ENCODE measurements at regions not wholly inside any gene's neighbourhood (a gene's known extent, or its start where the extent isn't known, plus 50 kb on each side); places are given as distances from the start of the nearest gene placed in this dataset.
"Not testable (repeated sequence)": the region's sequence is repeated elsewhere in the genome, so short reads cannot be mapped to it uniquely, and the experiment has no call there.

DNA sequence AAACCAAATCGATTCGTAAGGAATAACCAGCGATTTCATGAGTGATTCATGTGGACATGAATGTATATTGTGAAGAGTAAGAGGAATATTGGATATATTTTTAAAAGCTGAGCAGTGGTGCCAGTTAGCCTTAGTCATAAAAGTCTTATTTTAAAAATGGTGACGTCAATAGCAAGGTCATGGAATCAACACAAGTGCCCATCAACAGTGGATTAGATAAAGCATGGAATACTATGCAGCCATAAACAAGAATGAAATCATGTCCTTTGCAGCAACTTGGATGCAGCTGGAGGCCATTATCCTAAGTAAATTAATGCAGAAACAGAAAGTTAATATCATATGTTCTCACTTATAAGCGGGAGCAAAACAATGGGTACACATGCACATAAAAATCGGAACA lies 89.0 kb upstream of the STOX2 start:
- DNase-seq: no peak

DNA sequence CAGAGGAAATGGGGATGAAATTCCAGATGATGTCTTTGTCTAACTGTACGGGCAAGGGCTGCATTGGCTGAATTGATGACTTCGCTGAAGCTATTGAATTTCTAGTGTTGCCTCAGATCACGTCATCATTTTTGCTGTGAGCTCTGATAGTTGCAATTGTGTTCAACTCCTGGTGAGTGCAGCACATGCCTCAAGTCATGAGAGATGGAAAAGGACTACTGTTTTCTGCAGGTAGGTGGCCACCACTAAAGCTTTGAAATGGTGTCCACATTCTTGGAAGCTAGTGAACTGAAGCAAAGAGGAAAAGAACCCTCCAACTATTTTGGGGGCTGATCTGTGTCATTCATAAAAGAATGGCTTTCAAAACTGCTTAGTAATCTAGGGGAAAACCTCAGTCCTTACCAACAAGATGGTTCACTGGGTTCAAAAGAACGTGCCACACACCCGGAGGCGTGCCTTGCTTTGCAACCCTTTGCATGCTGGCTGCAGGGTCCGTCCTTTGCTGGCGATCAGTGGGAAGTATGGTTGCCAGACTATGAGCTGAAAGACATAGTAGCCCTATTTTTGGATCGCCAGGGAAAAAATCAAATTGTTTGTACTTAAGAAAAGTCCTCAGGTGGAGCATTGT lies 88.1 kb upstream of the STOX2 start:
- DNase-seq: no peak

DNA sequence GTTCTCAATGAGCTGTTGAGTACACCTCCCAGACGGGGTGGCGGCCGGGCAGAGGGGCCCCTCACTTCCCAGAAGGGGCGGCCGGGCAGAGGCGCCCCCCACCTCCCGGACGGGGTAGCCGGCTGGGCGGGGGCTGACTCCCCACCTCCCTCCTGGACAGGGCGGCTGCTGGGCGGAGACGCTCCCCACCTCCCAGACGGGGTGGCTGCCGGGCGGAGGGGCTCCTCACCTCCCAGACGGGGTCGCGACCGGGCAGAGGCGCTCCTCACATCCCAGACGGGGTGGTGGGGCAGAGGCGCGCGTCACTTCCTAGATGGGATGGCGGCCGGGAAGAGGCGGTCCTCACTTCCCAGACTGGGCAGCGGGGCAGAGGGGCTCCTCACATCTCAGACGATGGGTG lies 86.5 kb upstream of the STOX2 start:
- not testable (repeated sequence) for DNase-seq

DNA sequence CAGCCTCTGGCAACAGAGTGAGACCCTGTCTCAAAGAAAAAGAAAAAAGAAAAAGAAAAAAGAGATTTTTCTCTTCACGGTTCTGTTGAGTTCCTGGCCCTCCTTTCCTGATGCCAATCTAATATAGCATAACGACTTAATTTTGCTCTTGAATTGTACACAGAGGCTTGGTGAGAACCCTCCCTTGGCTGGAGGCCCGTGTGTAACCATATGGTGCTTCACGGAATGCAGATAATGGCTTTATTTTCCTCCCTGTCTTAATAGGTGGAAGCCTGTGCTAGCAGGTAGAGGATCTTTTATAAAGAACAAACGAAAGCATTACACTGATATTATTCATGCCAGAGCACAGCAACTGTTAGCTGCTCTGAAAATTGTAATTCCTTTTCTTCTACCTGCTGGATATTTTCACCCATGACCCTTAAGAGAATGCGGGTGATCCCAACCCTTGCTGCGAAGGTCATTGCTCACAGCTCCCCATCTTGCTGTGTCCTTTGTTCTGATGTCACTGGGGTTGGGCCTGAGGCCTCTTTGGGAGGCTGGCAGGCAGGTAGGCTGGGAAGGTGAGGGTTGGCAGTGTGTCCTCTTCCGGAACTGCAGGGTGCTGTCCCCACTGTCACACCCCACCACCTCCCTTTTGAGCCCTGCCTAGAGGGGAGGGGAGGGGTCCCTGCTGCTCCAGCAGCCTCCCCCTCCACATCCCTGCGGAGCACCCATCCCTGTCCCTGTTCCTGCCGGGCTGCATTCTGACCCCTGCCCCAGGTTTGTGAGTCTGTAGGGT lies 83.8 kb upstream of the STOX2 start:
- DNase-seq: no peak

DNA sequence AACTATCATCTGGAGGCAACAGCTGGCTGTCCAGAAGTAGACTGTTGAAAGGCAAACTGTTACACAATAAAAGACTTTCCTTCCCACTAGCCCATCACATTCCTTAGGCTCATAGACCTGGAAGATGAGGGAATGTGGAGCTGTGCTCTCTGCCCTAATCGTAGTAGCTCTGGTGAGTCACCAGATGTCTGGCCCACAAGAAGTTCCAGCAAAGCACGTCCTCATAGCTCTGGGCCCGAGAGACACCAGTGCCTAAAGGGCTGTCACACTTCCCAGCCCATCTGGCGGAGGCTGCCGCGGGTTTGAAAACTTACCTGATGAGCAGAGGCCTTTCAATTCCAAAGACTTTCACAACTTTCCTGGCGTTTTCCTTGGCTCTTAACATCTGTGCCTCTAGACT lies 81.7 kb upstream of the STOX2 start:
- DNase-seq: no peak

DNA sequence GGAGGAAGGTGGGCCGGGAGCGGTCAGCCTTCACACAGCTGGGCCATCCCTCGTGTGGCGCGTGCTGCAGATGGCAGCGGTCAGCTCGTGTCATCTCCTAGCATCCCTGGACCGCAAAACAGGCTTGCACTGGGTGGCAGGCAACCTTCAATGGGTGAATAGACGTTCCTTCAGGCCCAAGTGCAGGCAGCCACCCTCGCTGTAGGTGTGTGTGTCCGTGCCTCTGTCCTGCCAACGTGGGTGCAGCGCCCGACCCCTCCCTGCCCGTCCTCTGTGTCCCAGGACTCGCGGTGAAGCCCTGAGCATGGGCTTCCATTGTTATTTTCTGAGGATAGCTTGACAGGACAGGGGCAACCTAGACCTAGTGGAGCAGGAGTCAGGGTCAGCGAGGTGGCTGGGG lies 79.8 kb upstream of the STOX2 start:
- DNase-seq: no peak

DNA sequence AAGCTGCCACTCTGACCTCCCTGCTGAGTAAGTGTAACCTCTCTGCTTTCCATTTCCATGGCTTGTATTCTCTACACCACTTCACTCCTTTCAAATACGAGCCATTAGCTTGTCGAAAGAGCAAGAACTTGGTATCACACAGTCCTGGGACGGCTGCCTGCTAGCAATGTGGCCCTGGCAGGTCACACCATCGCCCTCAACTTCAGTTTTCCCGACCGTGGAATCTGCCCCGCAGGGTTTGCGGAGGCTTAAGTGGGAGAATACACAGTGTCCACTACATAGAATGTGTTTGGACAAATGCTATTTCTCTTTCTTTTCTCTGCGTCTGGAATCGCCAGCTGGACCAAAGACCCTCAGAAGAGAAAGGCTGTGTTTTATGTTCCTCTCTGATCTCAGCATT lies 78.6 kb upstream of the STOX2 start:
- DNase-seq: no peak

DNA sequence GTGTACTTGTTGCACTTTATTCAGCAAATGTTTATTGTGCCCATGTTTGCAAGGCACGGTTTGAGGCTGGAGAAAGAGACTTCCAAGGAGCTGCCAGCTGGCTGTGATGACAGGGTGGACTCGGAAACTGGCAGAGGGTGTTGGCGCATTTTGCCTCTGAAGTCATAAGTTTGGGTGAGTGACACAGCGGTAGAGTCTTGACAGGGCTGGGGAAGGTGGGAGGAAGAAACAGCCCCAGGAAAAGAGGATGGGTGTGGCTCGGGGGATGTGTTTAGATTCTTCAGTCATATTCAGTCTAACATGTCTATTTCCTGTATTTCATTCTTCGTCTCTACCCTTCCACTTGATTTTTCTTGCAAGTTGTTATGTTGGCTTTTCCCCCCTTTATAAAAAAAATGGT lies 77.0 kb upstream of the STOX2 start:
- no peak for DNase-seq

DNA sequence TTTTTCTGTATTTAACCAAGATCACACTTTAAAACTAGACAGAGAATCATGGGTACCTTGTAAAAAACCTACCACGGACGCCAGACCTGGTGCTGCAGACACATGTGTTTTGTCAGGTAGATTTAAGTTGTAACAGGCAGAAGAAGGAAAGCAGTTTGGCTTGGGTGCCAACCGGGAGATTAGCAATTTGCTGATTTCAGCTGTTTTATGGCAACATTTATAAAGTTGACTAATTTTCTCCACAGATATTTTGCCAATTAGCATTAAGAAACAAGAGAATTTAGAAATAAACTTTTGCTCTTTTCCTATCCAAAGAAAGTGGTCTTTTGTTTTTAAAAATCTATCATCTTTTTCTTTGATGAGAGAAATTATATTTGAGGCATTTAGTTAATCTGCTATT lies 76.3 kb upstream of the STOX2 start:
- DNase-seq: no peak

DNA sequence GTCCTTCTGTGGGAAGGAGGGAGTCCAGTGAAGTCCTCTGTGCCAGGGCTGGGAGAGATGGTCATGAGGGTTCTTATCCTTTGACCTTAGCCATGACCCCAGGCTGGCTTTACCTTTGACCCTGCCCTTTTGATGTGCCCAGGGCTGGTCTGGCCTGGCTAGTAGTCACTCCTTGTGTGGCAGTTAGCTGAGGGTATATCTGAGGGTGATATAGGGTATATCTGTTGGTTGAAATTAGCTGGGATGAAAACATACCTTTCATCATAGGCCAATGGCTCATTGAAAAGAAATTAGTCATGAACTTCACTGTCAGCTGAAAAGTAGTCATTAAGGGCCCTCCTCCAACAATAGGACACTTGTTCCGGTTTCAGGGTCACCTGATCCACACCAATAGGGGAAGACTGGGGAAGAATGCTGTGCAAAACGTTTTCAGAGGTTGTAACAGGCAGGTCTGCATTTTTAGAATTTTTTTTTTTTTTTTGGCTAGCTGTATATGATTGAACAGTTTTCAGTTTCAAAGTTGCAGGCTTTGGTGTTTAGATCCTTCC lies 74.6 kb upstream of the STOX2 start:
- no peak for DNase-seq

DNA sequence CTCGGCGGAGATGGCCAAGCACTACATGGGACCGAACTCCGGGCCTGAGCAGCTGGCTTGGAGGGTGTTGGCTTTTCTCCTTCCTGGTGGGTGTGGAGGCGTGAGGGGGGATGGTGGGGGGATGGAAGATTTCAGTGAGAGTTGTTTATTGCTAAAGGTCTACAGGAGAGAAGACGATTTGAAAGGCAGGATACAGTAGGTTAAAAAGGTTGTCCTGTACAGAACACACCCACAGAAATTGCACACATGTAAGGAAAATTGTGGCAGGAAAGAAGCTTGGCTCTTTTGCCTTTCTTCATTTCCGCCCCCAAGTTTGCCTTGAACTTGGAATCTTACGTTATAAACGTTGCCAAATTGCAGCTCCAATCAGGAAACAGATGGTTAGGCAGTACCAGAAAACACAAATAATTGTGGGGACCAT lies 74.1 kb upstream of the STOX2 start:
- DNase-seq: no peak

DNA sequence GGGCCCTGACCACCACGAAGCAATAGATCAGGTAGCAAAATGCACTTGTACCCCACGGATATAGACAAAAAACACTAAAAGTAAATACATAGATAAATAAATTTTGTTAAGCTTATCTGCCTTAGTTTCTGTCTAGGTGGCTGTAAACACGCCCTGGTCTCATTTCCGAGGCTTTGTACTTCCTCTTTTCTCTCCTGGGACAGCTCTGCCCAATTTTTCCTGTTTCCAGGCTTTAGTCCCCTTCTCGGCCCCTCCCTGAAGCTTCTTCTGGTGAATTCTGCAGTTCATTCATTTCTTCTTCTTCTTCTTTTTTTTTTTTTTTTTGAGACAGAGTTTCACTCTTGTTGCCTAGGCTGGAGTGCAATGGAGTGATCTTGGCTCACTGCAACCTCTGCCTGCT lies 73.4 kb upstream of the STOX2 start:
- DNase-seq: no peak

DNA sequence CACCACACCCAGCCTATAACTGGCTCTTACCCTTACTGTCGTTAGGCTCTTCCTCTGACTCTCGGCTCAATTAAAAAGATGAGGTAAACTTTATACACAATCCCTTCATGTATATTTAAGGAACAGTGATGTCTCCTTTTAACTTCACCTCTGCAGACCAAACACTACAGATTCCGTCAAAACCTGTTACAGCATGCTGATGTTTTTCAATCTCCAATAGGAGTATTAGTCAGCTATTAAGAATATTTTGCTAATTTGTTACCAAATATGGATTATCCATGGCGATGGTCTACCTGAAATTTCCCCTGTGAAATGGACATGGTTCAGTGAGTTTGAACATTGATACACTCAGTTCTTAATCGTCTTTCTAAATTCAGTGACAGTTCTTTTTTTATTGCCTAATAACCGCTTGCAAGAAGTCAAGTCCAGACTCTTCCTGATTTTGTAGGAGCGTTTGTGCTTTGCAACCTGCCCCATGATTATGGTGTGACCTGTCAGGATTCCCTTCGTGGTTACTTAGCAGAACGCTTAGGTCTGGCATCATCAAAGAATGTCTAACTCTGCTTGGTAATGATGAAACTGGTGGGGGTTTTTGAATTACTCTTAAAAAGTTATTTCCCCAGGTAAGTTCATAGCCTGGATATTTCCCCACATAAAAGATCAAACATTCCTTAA lies 72.2 kb upstream of the STOX2 start:
- DNase-seq: no peak

DNA sequence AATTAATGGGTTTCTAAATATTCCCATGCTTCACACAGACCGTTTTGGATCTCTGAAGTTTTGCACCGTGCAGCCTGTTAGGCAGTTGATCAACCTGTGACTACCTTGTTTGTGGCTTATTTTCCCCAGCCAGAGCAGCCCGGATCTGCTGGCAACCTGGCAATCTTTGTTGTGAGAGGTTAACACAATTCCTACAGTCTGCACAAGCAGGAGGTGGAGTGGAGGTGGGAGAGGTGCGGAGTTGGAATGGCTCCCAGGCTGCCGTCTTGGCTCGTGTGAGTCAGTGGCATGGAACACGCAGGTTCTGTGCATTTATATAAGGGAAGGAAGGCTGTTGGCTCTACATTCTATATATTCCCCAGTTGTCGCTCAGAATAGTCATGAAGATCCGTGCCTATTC lies 70.9 kb upstream of the STOX2 start:
- DNase-seq: no peak

DNA sequence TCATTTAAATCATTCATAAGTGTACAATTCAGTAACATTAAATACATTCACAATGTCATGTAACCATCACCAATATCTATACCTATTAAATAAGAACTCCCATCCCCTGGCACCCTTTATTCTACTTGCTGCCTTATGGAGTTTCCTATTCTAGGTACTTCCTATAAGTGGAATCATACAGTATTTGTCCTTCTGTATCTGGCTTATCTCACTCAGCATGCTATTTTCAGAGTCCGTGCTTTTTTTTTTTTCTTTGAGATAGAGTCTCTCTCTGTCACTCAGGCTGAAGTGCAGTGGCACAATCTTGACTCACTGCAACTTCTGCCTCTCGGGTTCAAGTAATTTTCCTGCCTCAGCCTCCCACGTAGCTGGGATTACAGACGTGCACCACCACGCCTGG lies 67.9 kb upstream of the STOX2 start:
- DNase-seq: no peak

DNA sequence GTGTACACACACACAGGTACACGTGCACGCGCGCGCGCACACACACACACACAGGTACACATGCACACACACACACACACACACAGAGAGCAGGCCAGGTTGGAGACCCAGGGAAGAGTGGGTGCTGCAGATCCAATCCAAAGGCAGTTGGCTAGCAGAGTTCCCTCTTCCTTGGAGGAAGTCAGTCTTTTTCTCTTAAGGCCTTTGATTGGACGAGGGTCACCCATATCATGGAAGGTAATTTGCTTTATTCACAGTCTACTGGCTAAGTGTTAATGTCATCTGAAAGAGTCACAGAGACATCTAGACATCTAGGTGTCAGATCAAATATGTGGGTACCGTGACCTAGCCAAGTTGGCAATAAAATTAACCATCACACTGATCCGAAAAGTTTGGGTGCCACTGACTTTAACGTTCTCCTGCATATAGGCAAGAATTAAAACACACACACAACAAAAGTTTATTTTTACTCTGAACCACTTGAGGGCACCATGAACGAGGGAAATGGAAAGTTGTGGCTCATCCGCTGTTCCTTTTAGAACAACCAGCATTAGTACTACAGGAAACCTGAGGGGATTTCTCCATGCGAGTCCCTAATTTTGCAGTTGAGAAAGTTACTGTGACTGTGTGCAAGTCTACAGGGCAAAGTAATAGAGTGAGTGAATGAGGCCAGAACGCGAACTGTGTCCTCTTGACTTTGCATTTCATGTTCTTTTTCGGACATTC lies 66.0 kb upstream of the STOX2 start:
- no peak for DNase-seq

DNA sequence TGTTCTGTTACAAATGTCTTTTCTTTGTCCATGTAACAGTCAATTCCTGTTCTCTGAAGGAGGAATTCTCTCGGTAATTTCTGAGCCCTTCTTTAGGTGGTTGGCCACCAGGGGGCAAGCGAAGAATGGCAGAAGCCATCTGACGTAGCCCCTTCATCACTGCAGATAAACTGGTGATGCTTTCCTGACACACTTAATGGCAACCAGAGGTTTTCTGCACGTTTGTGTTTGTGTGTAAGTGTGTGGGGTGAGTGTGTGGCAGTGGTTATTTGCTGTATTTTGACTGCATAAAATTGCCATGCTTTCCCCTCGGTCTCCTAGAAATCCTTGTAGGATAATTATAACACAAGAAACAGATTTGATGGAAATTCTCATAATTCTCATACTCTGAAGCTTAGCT lies 64.8 kb upstream of the STOX2 start:
- DNase-seq: peak; percentile 73 to 77

DNA sequence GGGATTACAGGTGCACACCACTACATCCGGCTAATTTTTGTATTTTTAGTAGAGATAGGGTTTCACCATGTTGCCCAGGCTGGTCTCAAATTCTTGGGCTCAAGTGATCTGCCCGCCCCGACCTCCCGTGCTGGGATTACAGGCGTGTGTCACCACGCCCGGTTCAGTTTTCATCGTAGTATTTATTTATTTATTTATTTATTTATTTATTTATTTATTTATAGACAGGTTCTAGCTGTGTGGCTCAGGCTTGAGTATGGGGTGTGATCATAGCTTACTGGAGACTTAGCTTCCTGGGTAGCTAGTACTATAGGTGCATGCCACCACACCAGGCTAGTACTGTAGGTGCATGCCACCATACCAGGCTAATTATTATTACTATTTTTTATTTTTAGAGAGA lies 64.1 kb upstream of the STOX2 start:
- DNase-seq: no peak

DNA sequence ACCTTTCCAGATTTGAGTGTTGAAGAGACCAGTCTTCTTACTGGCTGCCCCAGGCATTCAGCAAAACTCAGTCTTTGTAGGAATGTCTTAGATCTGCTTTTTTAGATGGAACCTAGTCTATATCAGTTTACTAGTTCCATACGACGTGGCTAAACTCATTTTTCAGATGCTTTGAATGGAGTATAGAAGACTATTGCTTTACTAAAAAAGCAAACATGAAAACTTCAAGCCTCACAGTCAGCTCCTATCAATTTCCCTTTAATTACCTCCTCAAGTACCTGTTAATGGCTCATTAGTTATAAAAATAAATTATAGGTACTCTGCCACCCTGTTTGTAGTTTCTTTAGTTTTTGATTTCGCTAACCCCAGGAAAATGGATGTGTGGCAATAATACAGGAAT lies 63.0 kb upstream of the STOX2 start:
- no peak for DNase-seq

DNA sequence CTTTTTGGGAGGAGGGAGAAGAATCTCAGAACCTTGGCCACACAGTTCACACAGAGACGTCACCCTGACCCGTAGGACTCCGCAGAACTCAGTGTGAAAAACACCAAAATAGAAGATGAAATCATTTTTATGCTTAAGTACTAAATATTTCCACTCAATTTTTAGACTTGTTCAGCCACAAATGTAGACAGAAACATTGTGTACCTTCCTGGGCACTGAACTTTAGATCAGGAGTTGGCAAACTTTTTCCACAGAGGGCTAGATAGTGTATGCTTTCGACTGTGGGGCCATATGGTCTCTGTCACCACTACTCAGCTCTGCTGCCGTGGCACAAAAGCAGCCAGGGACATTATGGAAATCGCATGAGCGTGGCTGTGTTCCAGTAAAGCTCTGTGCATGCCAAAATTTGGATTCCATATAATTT lies 61.8 kb upstream of the STOX2 start:
- no peak for DNase-seq

DNA sequence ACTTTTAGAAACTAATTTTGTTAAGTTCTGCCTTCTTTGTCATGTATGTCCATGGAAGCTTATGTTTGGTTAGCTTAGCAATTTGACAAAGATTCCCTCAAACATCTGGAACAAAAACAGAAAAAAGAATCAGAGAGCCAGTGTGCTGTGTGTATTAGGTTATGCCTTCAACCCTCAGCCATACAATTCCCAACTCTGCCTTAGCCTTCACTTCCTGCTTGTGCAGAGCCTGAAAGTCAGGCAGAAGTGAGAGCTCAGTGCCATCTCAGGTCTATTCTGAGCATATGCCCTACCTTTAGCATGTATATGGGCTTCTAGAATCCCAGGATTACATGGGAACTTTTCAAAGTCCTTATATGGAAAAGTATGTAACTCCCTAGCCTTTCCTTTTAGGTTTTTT lies 58.2 kb upstream of the STOX2 start:
- no peak for DNase-seq

DNA sequence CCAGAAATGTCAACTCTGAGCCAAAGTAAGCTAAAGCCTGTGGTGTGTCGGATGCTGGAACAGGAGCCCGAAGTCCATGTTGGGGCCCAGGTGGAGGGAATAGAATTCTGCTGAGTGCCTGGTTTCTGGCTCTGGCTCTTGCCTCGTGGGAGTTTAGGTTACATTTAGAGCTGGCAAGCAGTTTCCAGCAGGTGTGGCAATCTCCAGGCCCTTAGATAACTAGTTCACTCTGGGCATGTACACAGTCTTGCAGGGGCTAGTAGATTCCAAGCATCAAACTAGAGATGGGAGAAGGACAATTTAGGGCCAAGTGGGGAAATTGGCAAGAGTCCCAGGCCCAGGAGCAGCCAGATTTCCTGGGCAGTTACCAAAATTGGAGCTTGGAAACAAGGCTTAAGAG lies 56.3 kb upstream of the STOX2 start:
- DNase-seq: no peak

DNA sequence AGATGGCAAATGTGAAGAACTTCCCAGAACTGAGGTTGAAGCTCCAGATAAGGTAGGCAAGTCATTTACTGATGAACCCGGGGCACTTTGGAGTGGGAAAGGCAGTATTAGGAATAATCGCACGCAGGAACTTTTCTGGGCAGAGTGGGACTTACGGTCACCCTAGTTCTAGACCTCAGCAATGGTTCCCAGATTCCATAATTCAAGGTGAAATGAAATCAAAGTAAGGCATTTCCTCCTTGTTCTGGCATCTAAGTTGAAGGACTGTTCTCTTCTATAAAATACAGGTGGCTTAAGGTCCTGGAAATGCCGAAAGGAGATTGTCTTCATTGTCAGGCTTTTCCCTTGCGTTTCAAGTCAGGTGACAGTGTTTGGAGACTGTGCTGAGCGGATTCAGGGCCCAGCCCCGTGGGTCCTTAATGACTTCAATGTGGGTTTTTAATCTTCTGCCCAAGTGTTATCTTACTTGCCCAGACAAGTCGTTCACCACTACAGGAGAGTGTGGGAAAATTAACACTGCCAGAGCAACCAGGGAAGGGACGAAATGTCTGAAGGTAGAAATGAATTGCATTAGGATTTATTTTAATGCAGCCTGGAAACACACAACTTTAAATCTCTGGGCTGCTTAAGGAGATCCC lies 52.1 kb upstream of the STOX2 start:
- DNase-seq: no peak
